Thyroid gland (tissue), 4 donors: ENCODE measurements at regions not wholly inside any gene's neighbourhood (a gene's known extent, or its start where the extent isn't known, plus 50 kb on each side); places are given as distances from the start of the nearest gene placed in this dataset.

Experiments
- POLR2A ChIP-seq, 2 donors: fragments of 450-650 bp; IDR thresholded peaks; one replicate each; pipeline ENCODE4 v1.6.1; 2017; ENCODE audit warnings: antibody characterized with exemption in 2 of 2, mild to moderate bottlenecking in 2 of 2, moderate library complexity in 1 of 2
- TF ChIP-seq, protein P1 (sequence below), 6 experiments: fragments of 200-600 bp in 3 of 6; fragments of 450-650 bp in 3 of 6; sonication (generic) in 3 of 6; IDR thresholded peaks; one replicate each; pipeline ENCODE4 v1.5.1; 2016 to 2019; ENCODE audit warnings: antibody characterized with exemption in 6 of 6, mild to moderate bottlenecking in 2 of 6, inconsistent platforms in 1 of 6, moderate library complexity in 1 of 6

- no peak for TF ChIP-seq POLR2A (IDR thresholded peaks at IDR 0.05)
- TF ChIP-seq, protein P1, sequence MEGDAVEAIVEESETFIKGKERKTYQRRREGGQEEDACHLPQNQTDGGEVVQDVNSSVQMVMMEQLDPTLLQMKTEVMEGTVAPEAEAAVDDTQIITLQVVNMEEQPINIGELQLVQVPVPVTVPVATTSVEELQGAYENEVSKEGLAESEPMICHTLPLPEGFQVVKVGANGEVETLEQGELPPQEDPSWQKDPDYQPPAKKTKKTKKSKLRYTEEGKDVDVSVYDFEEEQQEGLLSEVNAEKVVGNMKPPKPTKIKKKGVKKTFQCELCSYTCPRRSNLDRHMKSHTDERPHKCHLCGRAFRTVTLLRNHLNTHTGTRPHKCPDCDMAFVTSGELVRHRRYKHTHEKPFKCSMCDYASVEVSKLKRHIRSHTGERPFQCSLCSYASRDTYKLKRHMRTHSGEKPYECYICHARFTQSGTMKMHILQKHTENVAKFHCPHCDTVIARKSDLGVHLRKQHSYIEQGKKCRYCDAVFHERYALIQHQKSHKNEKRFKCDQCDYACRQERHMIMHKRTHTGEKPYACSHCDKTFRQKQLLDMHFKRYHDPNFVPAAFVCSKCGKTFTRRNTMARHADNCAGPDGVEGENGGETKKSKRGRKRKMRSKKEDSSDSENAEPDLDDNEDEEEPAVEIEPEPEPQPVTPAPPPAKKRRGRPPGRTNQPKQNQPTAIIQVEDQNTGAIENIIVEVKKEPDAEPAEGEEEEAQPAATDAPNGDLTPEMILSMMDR (IDR thresholded peaks at IDR 0.05), result no peak
Observed at GRCh38 chr10:58068809-58069208, 198.9 kb downstream of the IPMK start.
